T-cell (primary cell): ENCODE measurements at regions not wholly inside any gene's neighbourhood (a gene's known extent, or its start where the extent isn't known, plus 50 kb on each side); places are given as distances from the start of the nearest gene placed in this dataset.

ENCODE experiments used
- ATAC-seq, 4 experiments: fragments of 200-7000 bp in 3 of 4; fragments of 150-1000 bp in 1 of 4; cut with Tn5 transposase; replicated peaks in 1 of 4; 1 replicate in 3 of 4; 2 replicates in 1 of 4; pipeline ENCODE4 v1.10.0; 2021; ENCODE audit warnings: moderate library complexity in 3 of 4, mild to moderate bottlenecking in 2 of 4, moderate number of reproducible peaks in 1 of 4
- CTCF ChIA-PET, 2 donors: fragments of 300-600 bp; sonication (Branson Sonifier 250); formaldehyde crosslinking; loops; one replicate each; lab custom pipeline; 2022; ENCODE audit warnings: antibody characterized with exemption in 2 of 2; lab: Charles Lee
- POLR2A ChIA-PET, 2 donors: fragments of 300-600 bp; sonication (Branson Sonifier 250); formaldehyde crosslinking; loops; one replicate each; lab custom pipeline; 2022; ENCODE audit warnings: antibody characterized with exemption in 2 of 2; lab: Charles Lee
- DNase-seq, 35 experiments: peaks; one replicate each; pipeline versions ENCODE4 v3.0.0 to v3.0.0-alpha.2; 2013 to 2023
- H3K27ac ChIP-seq: one replicate; pipeline ENCODE4 v1.5.1; 2013; ENCODE audit warnings: low read length
- H3K27me3 ChIP-seq, 2 experiments: replicated peaks in 1 of 2; 1 replicate in 1 of 2; 2 replicates in 1 of 2; pipeline versions ENCODE4 v1.6.1 to v1.7.0; 2013; ENCODE audit warnings: low read length in 1 of 2, mixed read lengths in 1 of 2; ENCODE audit not compliant: control insufficient read depth in 2 of 2, insufficient read depth in 2 of 2; ENCODE audit errors: extremely low read depth in 1 of 2
- H3K36me3 ChIP-seq, 2 donors: 1 replicate in 1 of 2; 2 replicates in 1 of 2; pipeline versions ENCODE4 v1.6.1 to v1.7.0; 2013; ENCODE audit warnings: low read length in 1 of 2; ENCODE audit not compliant: control insufficient read depth in 2 of 2, insufficient read depth in 1 of 2; ENCODE audit errors: extremely low read depth in 1 of 2
- H3K4me1 ChIP-seq, 2 experiments: 1 replicate in 1 of 2; 2 replicates in 1 of 2; pipeline versions ENCODE4 v1.6.1 to v1.7.0; 2013; ENCODE audit warnings: low read length in 2 of 2, mixed read lengths in 1 of 2; ENCODE audit not compliant: insufficient read depth in 2 of 2, control insufficient read depth in 1 of 2; ENCODE audit errors: extremely low read depth in 1 of 2
- H3K4me3 ChIP-seq, 2 donors: 1 replicate in 1 of 2; 2 replicates in 1 of 2; pipeline versions ENCODE4 v1.5.1 to v1.7.0; 2013; ENCODE audit warnings: mild to moderate bottlenecking in 2 of 2, low read length in 1 of 2, moderate library complexity in 1 of 2; ENCODE audit not compliant: control insufficient read depth in 1 of 2; ENCODE audit errors: extremely low read depth in 1 of 2
- H3K9me3 ChIP-seq: 2 replicates; pipeline ENCODE4 v1.7.0; 2013
- H3K27ac Mint-ChIP-seq, 2 donors: one replicate each; pipeline ENCODE4 v1.8.0; 2020 to 2021; ENCODE audit warnings: mild to moderate bottlenecking in 2 of 2, mixed read lengths in 2 of 2
- H3K27me3 Mint-ChIP-seq, 2 donors: one replicate each; pipeline ENCODE4 v1.8.0; 2021 to 2022; ENCODE audit warnings: mixed read lengths in 2 of 2
- H3K36me3 Mint-ChIP-seq: one replicate; pipeline ENCODE4 v1.8.0; 2021; ENCODE audit warnings: mixed read lengths
- H3K4me1 Mint-ChIP-seq, 3 donors: one replicate each; pipeline ENCODE4 v1.8.0; 2020 to 2022; ENCODE audit warnings: mixed read lengths in 3 of 3, mild to moderate bottlenecking in 1 of 3
- H3K4me3 Mint-ChIP-seq, 3 donors: one replicate each; pipeline ENCODE4 v1.8.0; 2020 to 2022; ENCODE audit warnings: mild to moderate bottlenecking in 3 of 3, mixed read lengths in 3 of 3, moderate library complexity in 3 of 3
- H3K9me3 Mint-ChIP-seq, 3 donors: one replicate each; pipeline ENCODE4 v1.8.0; 2020 to 2022; ENCODE audit warnings: mixed read lengths in 3 of 3
- WGBS: methylation state at CpG from one replicate; pipeline ENCODE4 v1.1.5; 2013; ENCODE audit warnings: missing lambda C conversion rate; ENCODE audit not compliant: insufficient coverage; 5-methylcytosine and 5-hydroxymethylcytosine counted together

GRCh38 chr20:48284315-48284714 lies 499.0 kb upstream of the SULF2 start:
- Mint-ChIP-seq H3K27ac (no peak overlapping the region), H3K36me3 (no peaks in the 10 kb centered on the region), H3K4me3 (no peak overlapping the region), H3K27me3 (peaks cover 16 to 26% of the 10 kb centered on the region in 2 donors), H3K4me1 (no peaks in the 10 kb centered on the region), H3K9me3 (no peaks in the 10 kb centered on the region)
- ATAC-seq (no peak), DNase-seq (no peak)
- ChIA-PET POLR2A (interaction anchor here in 1 of 2 donors (0.7 kb wide), 1 partner anchor 47 kb away, joined by 4 read pairs; no protein-coding TSS in a partner anchor), CTCF (no interaction called here)
- no peak overlapping the region for H3K27ac ChIP-seq
- no CpG with 5 or more reads among the region's 4 CpGs for WGBS
- H3K36me3 ChIP-seq, result no peaks in the 10 kb centered on the region
- H3K27me3 ChIP-seq, result peaks cover 0 to 19% of the 10 kb centered on the region in 2 experiments
- no peak overlapping the region for H3K4me3 ChIP-seq
- H3K9me3 ChIP-seq, result no peaks in the 10 kb centered on the region
- no peaks in the 10 kb centered on the region for H3K4me1 ChIP-seq

GRCh38 chr20:48283470-48284110 lies 498.3 kb upstream of the SULF2 start:
- Mint-ChIP-seq H3K27ac (no peak overlapping the region), H3K4me3 (no peak overlapping the region), H3K36me3 (no peaks in the 10 kb centered on the region), H3K4me1 (no peaks in the 10 kb centered on the region), H3K27me3 (peaks cover 16 to 20% of the 10 kb centered on the region in 2 donors), H3K9me3 (no peaks in the 10 kb centered on the region)
- Histone ChIP-seq H3K27ac (no peak overlapping the region), H3K36me3 (no peaks in the 10 kb centered on the region), H3K4me3 (no peak overlapping the region), H3K4me1 (no peaks in the 10 kb centered on the region), H3K9me3 (no peaks in the 10 kb centered on the region), H3K27me3 (peaks cover 0 to 19% of the 10 kb centered on the region in 2 experiments)
- WGBS, result 78% methylated on average over 9 of the region's 13 CpGs
- no peak for DNase-seq
- ATAC-seq, result no peak
- POLR2A ChIA-PET, result no interaction called here
- CTCF ChIA-PET, result no interaction called here

- H3K4me3 Mint-ChIP-seq, result no peak overlapping the region
- H3K36me3 Mint-ChIP-seq, result no peaks in the 10 kb centered on the region
- H3K27ac Mint-ChIP-seq, result peak overlapping the region in 1 of 2 donors; percentile 12
- Histone ChIP-seq H3K4me3 (no peak overlapping the region), H3K27ac (no peak overlapping the region), H3K9me3 (no peaks in the 10 kb centered on the region), H3K36me3 (no peaks in the 10 kb centered on the region), H3K4me1 (no peaks in the 10 kb centered on the region), H3K27me3 (peaks cover 0 to 19% of the 10 kb centered on the region in 2 experiments)
- WGBS, result 63% methylated on average over 4 of the region's 4 CpGs
- no peaks in the 10 kb centered on the region for H3K4me1 Mint-ChIP-seq
- no peaks in the 10 kb centered on the region for H3K9me3 Mint-ChIP-seq
- ATAC-seq, result no peak
- H3K27me3 Mint-ChIP-seq, result peaks cover 18 to 23% of the 10 kb centered on the region in 2 donors
- no peak for DNase-seq
- ChIA-PET CTCF (no interaction called here), POLR2A (no interaction called here)
These were observed 497.4 kb upstream of the SULF2 start for GRCh38 chr20:48282591-48283228.

GRCh38 chr20:48281501-48281900 lies 496.2 kb upstream of the SULF2 start:
- DNase-seq, result no peak
- no peaks in the 10 kb centered on the region for H3K36me3 ChIP-seq
- ChIA-PET CTCF (no interaction called here), POLR2A (no interaction called here)
- H3K9me3 Mint-ChIP-seq, result no peaks in the 10 kb centered on the region
- no peak overlapping the region for H3K27ac Mint-ChIP-seq
- no peaks in the 10 kb centered on the region for H3K4me1 Mint-ChIP-seq
- H3K4me3 Mint-ChIP-seq, result no peak overlapping the region
- no peaks in the 10 kb centered on the region for H3K4me1 ChIP-seq
- no peaks in the 10 kb centered on the region for H3K36me3 Mint-ChIP-seq
- H3K4me3 ChIP-seq, result no peak overlapping the region
- no CpG with 5 or more reads among the region's 4 CpGs for WGBS
- no peaks in the 10 kb centered on the region for H3K9me3 ChIP-seq
- H3K27me3 Mint-ChIP-seq, result peaks cover 18 to 19% of the 10 kb centered on the region in 2 donors
- ATAC-seq, result no peak
- no peak overlapping the region for H3K27ac ChIP-seq
- peaks cover 0 to 22% of the 10 kb centered on the region in 2 experiments for H3K27me3 ChIP-seq

GRCh38 chr20:48278961-48279481 lies 493.7 kb upstream of the SULF2 start:
- ChIA-PET POLR2A (no interaction called here), CTCF (no interaction called here)
- DNase-seq (no peak), ATAC-seq (no peak)
- H3K9me3 Mint-ChIP-seq, result peaks cover 0 to 7% (median 0%) of the 10 kb centered on the region in 3 donors
- H3K36me3 Mint-ChIP-seq, result no peaks in the 10 kb centered on the region
- Histone ChIP-seq H3K4me1 (no peaks in the 10 kb centered on the region), H3K9me3 (no peaks in the 10 kb centered on the region), H3K4me3 (no peak overlapping the region), H3K27me3 (peaks cover 0 to 22% of the 10 kb centered on the region in 2 experiments), H3K27ac (no peak overlapping the region), H3K36me3 (no peaks in the 10 kb centered on the region)
- H3K27me3 Mint-ChIP-seq, result peaks cover 21% of the 10 kb centered on the region in 2 donors
- no peak overlapping the region for H3K4me3 Mint-ChIP-seq
- H3K4me1 Mint-ChIP-seq, result no peaks in the 10 kb centered on the region
- no CpG with 5 or more reads among the region's 2 CpGs for WGBS
- H3K27ac Mint-ChIP-seq, result no peak overlapping the region

GRCh38 chr20:48277266-48277665 lies 492.0 kb upstream of the SULF2 start:
- 80% methylated on average over 1 of the region's 2 CpGs for WGBS
- Mint-ChIP-seq H3K4me1 (no peaks in the 10 kb centered on the region), H3K27me3 (peaks cover 19 to 21% of the 10 kb centered on the region in 2 donors), H3K36me3 (no peaks in the 10 kb centered on the region), H3K9me3 (peaks cover 0 to 7% (median 2%) of the 10 kb centered on the region in 3 donors), H3K27ac (no peak overlapping the region), H3K4me3 (no peak overlapping the region)
- POLR2A ChIA-PET, result no interaction called here
- DNase-seq (no peak), ATAC-seq (no peak)
- Histone ChIP-seq H3K36me3 (no peaks in the 10 kb centered on the region), H3K9me3 (no peaks in the 10 kb centered on the region), H3K4me3 (no peak overlapping the region), H3K27ac (no peak overlapping the region), H3K27me3 (peaks cover 0 to 10% of the 10 kb centered on the region in 2 experiments), H3K4me1 (no peaks in the 10 kb centered on the region)
- CTCF ChIA-PET, result no interaction called here
